WTC11 (cell line): ENCODE measurements at regions not wholly inside any gene's neighbourhood (a gene's known extent, or its start where the extent isn't known, plus 50 kb on each side); places are given as distances from the start of the nearest gene placed in this dataset.

Experiments
- ATAC-seq: fragments of 200-7000 bp; cut with Tn5 transposase; 2 replicates; pipeline ENCODE4 v1.10.0; 2021; ENCODE audit warnings: mild to moderate bottlenecking, moderate library complexity
- CTCF ChIA-PET: fragments of 300-600 bp; sonication (Branson Sonifier 250); formaldehyde crosslinking; loops from one replicate; lab custom pipeline; 2021; ENCODE audit warnings: antibody characterized with exemption; lab: Charles Lee
- POLR2A ChIA-PET: fragments of 350-600 bp; sonication (Branson Sonifier 250); formaldehyde crosslinking; loops from one replicate; lab custom pipeline; 2021; ENCODE audit warnings: antibody characterized with exemption; lab: Charles Lee
- DNase-seq: peaks from one replicate; pipeline ENCODE4 v3.0.0; 2021; ENCODE audit warnings: low spot score
- H3K27ac Mint-ChIP-seq: 2 replicates; pipeline ENCODE4 v1.8.0; 2021; ENCODE audit warnings: mixed read lengths
- H3K27me3 Mint-ChIP-seq: 2 replicates; pipeline ENCODE4 v1.8.0; 2021; ENCODE audit warnings: low read depth, mild to moderate bottlenecking, moderate library complexity, mixed read lengths
- H3K36me3 Mint-ChIP-seq: 2 replicates; pipeline ENCODE4 v1.8.0; 2021; ENCODE audit warnings: mixed read lengths
- H3K4me1 Mint-ChIP-seq: 2 replicates; pipeline ENCODE4 v1.8.0; 2022; ENCODE audit warnings: mixed read lengths
- H3K4me3 Mint-ChIP-seq: 2 replicates; pipeline ENCODE4 v1.8.0; 2021; ENCODE audit warnings: mild to moderate bottlenecking, moderate library complexity, mixed read lengths
- H3K9me3 Mint-ChIP-seq: 2 replicates; pipeline ENCODE4 v1.8.0; 2021; ENCODE audit warnings: mixed read lengths
- ATF3 ChIP-seq: sonication (generic); formaldehyde crosslinking; conservative IDR thresholded peaks from 2 replicates; pipeline ENCODE4 v1.8.1; 2022; ENCODE audit warnings: mild to moderate bottlenecking, missing genetic modification reagents
- CTCF ChIP-seq: fragments of 200-600 bp; IDR thresholded peaks from 2 replicates; pipeline ENCODE4 v1.8.0; 2022; ENCODE audit warnings: antibody characterized with exemption
- E2F4 ChIP-seq: sonication (generic); formaldehyde crosslinking; IDR thresholded peaks from 2 replicates; pipeline ENCODE4 v1.8.1; 2022; ENCODE audit warnings: low read depth, mild to moderate bottlenecking, moderate library complexity, missing genetic modification reagents, borderline replicate concordance
- HMGA2 ChIP-seq: fragments of 250-450 bp; sonication (Bioruptor Pico); IDR thresholded peaks from 2 replicates; pipeline ENCODE4 v1.4.0; 2021; ENCODE audit warnings: mild to moderate bottlenecking, moderate library complexity
- IRF1 ChIP-seq: sonication (generic); formaldehyde crosslinking; IDR thresholded peaks from 2 replicates; pipeline ENCODE4 v1.8.0; 2023; ENCODE audit warnings: missing genetic modification reagents
- IRF2 ChIP-seq: sonication (generic); formaldehyde crosslinking; IDR thresholded peaks from 2 replicates; pipeline ENCODE4 v1.8.0; 2022; ENCODE audit warnings: low read depth, missing genetic modification reagents, borderline replicate concordance
- JAZF1 ChIP-seq: fragments of 250-450 bp; sonication (Bioruptor Pico); IDR thresholded peaks from 2 replicates; pipeline ENCODE4 v1.9.0; 2021; ENCODE audit warnings: moderate library complexity, mild to moderate bottlenecking, inconsistent platforms
- JUN ChIP-seq: sonication (generic); formaldehyde crosslinking; IDR thresholded peaks from 2 replicates; pipeline ENCODE4 v1.8.0; 2023; ENCODE audit warnings: mild to moderate bottlenecking, missing genetic modification reagents
- NR2C2 ChIP-seq: sonication (generic); formaldehyde crosslinking; IDR thresholded peaks from 2 replicates; pipeline ENCODE4 v1.8.0; 2022; ENCODE audit warnings: mild to moderate bottlenecking, missing genetic modification reagents
- PRDM15 ChIP-seq: sonication (generic); formaldehyde crosslinking; IDR thresholded peaks from 2 replicates; pipeline ENCODE4 v1.8.0; 2022; ENCODE audit warnings: missing genetic modification reagents
- SOX15 ChIP-seq: fragments of 250-450 bp; sonication (Bioruptor Pico); IDR thresholded peaks from 2 replicates; pipeline ENCODE4 v1.9.0; 2021; ENCODE audit warnings: mild to moderate bottlenecking
- TCF7 ChIP-seq: sonication (generic); formaldehyde crosslinking; IDR thresholded peaks from 2 replicates; pipeline ENCODE4 v1.8.0; 2022; ENCODE audit warnings: mild to moderate bottlenecking, low read depth, missing genetic modification reagents, moderate library complexity
- TEAD1 ChIP-seq: sonication (generic); formaldehyde crosslinking; IDR thresholded peaks from 2 replicates; pipeline ENCODE4 v1.8.0; 2022; ENCODE audit warnings: mild to moderate bottlenecking, missing genetic modification reagents
- ZBTB21 ChIP-seq: sonication (generic); formaldehyde crosslinking; IDR thresholded peaks from 2 replicates; pipeline ENCODE4 v1.8.1; 2023; ENCODE audit warnings: mild to moderate bottlenecking, missing genetic modification reagents, borderline replicate concordance
- ZMAT4 ChIP-seq: fragments of 250-450 bp; sonication (Bioruptor Pico); IDR thresholded peaks from 2 replicates; pipeline ENCODE4 v1.9.0; 2021; ENCODE audit warnings: mild to moderate bottlenecking
- ZNF219 ChIP-seq: sonication (generic); formaldehyde crosslinking; IDR thresholded peaks from 2 replicates; pipeline ENCODE4 v1.8.0; 2023; ENCODE audit warnings: missing genetic modification reagents, mild to moderate bottlenecking, borderline replicate concordance
- ZNF281 ChIP-seq: sonication (generic); formaldehyde crosslinking; IDR thresholded peaks from 2 replicates; pipeline ENCODE4 v1.8.0; 2023; ENCODE audit warnings: mild to moderate bottlenecking, missing genetic modification reagents
- ZNF532 ChIP-seq: fragments of 250-450 bp; sonication (Bioruptor Pico); IDR thresholded peaks from 2 replicates; pipeline ENCODE4 v1.9.0; 2021; ENCODE audit warnings: mild to moderate bottlenecking, borderline replicate concordance

GRCh38 chr1:103911450-103911849 lies 161.8 kb downstream of the AMY1C start (continued):
- TF ChIP-seq ZNF532 (CRISPR knock-in tag): no peak
- no peak for TF ChIP-seq TEAD1 (CRISPR knock-in tag)
- TF ChIP-seq ZNF219: no peak
- TF ChIP-seq ZMAT4 (CRISPR knock-in tag): no peak
- TF ChIP-seq ZBTB21 (CRISPR knock-in tag): no peak
- TF ChIP-seq ZNF281 (CRISPR knock-in tag): no peak

- Mint-ChIP-seq H3K9me3 (peaks cover 6% of the 10 kb centered on the region), H3K27ac (peak overlapping the region; percentile 81; the same call in 1 of the 2 replicates), H3K4me1 (peaks cover 7% of the 10 kb centered on the region), H3K36me3 (no peaks in the 10 kb centered on the region), H3K4me3 (no peak overlapping the region), H3K27me3 (no peaks in the 10 kb centered on the region)
- ChIA-PET POLR2A (no interaction called here), CTCF (no interaction called here)
- DNase-seq (no peak), ATAC-seq (no peak)
- TF ChIP-seq HMGA2 (CRISPR knock-in tag) (no peak), IRF1 (CRISPR knock-in tag) (no peak), JUN (no peak), SOX15 (no peak), PRDM15 (CRISPR knock-in tag) (no peak), IRF2 (CRISPR knock-in tag) (no peak), CTCF (no peak), NR2C2 (CRISPR knock-in tag) (no peak), ZNF281 (CRISPR knock-in tag) (no peak), TCF7 (CRISPR knock-in tag) (no peak), ATF3 (no peak), E2F4 (CRISPR knock-in tag) (no peak), JAZF1 (CRISPR knock-in tag) (no peak)
Observed at GRCh38 chr1:103917795-103918194, 168.1 kb downstream of the AMY1C start.
